ENCODE measurements at regions not wholly inside any gene's neighbourhood (a gene's known extent, or its start where the extent isn't known, plus 50 kb on each side); places are given as distances from the start of the nearest gene placed in this dataset.

GRCh38 chr18:40210696-40211095 lies 1744.3 kb upstream of the PIK3C3 start:
- no peak overlapping the region for H3K4me3 ChIP-seq (ENCODE audit: low read depth, low read length)
- no peak for DNase-seq (ENCODE audit: low read depth)
- TF ChIP-seq CTCF (IDR thresholded peaks at IDR 0.05; ENCODE audit: insufficient read depth, low read depth, low read length) = no peak

- TF ChIP-seq CTCF (IDR thresholded peaks at IDR 0.05; ENCODE audit: insufficient read depth, low read depth, low read length) = no peak
- DNase-seq (ENCODE audit: low read depth) = no peak
These were observed 1746.1 kb upstream of the PIK3C3 start for GRCh38 chr18:40208958-40209357.

GRCh38 chr18:40197711-40198110 lies 1757.3 kb upstream of the PIK3C3 start:
- no peak overlapping the region for H3K4me3 ChIP-seq (ENCODE audit: low read depth, low read length)
- DNase-seq (ENCODE audit: low read depth) = no peak
- no peak for TF ChIP-seq CTCF (IDR thresholded peaks at IDR 0.05; ENCODE audit: insufficient read depth, low read depth, low read length)

More at GRCh38 chr18:40208958-40209357, 1746.1 kb upstream of the PIK3C3 start:
- H3K4me3 ChIP-seq (ENCODE audit: low read depth, low read length) = no peak overlapping the region

GRCh38 chr18:40186677-40187076 lies 1768.4 kb upstream of the PIK3C3 start:
- no peak overlapping the region for H3K4me3 ChIP-seq (ENCODE audit: low read depth, low read length)
- DNase-seq (ENCODE audit: low read depth) = no peak
- TF ChIP-seq CTCF (IDR thresholded peaks at IDR 0.05; ENCODE audit: insufficient read depth, low read depth, low read length) = no peak

GRCh38 chr18:40179729-40180461 lies 1775.1 kb upstream of the PIK3C3 start:
- no peak for DNase-seq (ENCODE audit: low read depth)
- TF ChIP-seq CTCF (IDR thresholded peaks at IDR 0.05; ENCODE audit: insufficient read depth, low read depth, low read length) = no peak

GRCh38 chr18:40168026-40168425 lies 1787.0 kb upstream of the PIK3C3 start:
- DNase-seq (ENCODE audit: low read depth) = no peak
- no peak overlapping the region for H3K4me3 ChIP-seq (ENCODE audit: low read depth, low read length)
- TF ChIP-seq CTCF (IDR thresholded peaks at IDR 0.05; ENCODE audit: insufficient read depth, low read depth, low read length) = no peak

More at GRCh38 chr18:40179729-40180461, 1775.1 kb upstream of the PIK3C3 start:
- no peak overlapping the region for H3K4me3 ChIP-seq (ENCODE audit: low read depth, low read length)

- no peak for DNase-seq (ENCODE audit: low read depth)
- TF ChIP-seq CTCF (IDR thresholded peaks at IDR 0.05; ENCODE audit: insufficient read depth, low read depth, low read length) = no peak
- H3K4me3 ChIP-seq (ENCODE audit: low read depth, low read length) = no peak overlapping the region
These were observed 1791.8 kb upstream of the PIK3C3 start for GRCh38 chr18:40163254-40163653.

Measured in fibroblast of villous mesenchyme (primary cell).